ENCODE measurements at regions not wholly inside any gene's neighbourhood (a gene's known extent, or its start where the extent isn't known, plus 50 kb on each side); places are given as distances from the start of the nearest gene placed in this dataset.

DNA sequence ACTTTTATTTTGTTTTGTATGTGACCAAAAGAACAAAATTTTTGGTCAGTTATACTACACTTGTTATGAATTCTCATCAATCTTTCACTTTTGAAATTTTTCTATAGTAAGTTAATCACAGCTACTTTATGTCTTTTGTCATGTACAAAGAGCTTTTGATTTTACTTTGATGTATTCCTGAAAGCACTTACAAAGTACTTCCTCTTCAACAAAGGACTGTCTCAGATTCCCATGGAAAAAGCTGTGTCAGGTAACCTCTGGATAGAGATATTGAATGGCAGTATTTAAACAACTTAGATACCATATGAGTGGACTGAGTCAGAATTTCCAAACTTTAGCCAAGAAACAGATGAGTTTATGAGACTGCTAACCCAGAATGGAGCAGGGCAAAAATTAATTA is 689.3 kb upstream of the ATXN8OS start:
- TF ChIP-seq ZNF70 (CRISPR knock-in tag; IDR thresholded peaks at IDR 0.05) = no peak
- TF ChIP-seq TCF4 (CRISPR knock-in tag; IDR thresholded peaks at IDR 0.05; ENCODE audit: borderline replicate concordance) = no peak
- no peak for TF ChIP-seq RARB (CRISPR knock-in tag; IDR thresholded peaks at IDR 0.05)
